T-helper 1 cell treated with Interleukin-12 subunit alpha and Interleukin-12 subunit beta and Interleukin-4 antibody, amounts not matched to agents 30 μg/mL and 1 μg/mL, for 36 hours (primary cell): ENCODE measurements at regions not wholly inside any gene's neighbourhood (a gene's known extent, or its start where the extent isn't known, plus 50 kb on each side); places are given as distances from the start of the nearest gene placed in this dataset.

Experiments
- H3K27ac Mint-ChIP-seq: one replicate; pipeline ENCODE4 v1.8.0; 2021; ENCODE audit warnings: mild to moderate bottlenecking, mixed read lengths
- H3K27me3 Mint-ChIP-seq: one replicate; pipeline ENCODE4 v1.8.0; 2021; ENCODE audit warnings: low read depth, mixed read lengths
- H3K36me3 Mint-ChIP-seq: one replicate; pipeline ENCODE4 v1.8.0; 2021; ENCODE audit warnings: low read depth, mixed read lengths
- H3K4me1 Mint-ChIP-seq: one replicate; pipeline ENCODE4 v1.8.0; 2021; ENCODE audit warnings: low read depth, mixed read lengths
- H3K4me3 Mint-ChIP-seq: one replicate; pipeline ENCODE4 v1.8.0; 2021; ENCODE audit warnings: mild to moderate bottlenecking, moderate library complexity, mixed read lengths
- H3K9me3 Mint-ChIP-seq: one replicate; pipeline ENCODE4 v1.8.0; 2021; ENCODE audit warnings: mixed read lengths

DNA sequence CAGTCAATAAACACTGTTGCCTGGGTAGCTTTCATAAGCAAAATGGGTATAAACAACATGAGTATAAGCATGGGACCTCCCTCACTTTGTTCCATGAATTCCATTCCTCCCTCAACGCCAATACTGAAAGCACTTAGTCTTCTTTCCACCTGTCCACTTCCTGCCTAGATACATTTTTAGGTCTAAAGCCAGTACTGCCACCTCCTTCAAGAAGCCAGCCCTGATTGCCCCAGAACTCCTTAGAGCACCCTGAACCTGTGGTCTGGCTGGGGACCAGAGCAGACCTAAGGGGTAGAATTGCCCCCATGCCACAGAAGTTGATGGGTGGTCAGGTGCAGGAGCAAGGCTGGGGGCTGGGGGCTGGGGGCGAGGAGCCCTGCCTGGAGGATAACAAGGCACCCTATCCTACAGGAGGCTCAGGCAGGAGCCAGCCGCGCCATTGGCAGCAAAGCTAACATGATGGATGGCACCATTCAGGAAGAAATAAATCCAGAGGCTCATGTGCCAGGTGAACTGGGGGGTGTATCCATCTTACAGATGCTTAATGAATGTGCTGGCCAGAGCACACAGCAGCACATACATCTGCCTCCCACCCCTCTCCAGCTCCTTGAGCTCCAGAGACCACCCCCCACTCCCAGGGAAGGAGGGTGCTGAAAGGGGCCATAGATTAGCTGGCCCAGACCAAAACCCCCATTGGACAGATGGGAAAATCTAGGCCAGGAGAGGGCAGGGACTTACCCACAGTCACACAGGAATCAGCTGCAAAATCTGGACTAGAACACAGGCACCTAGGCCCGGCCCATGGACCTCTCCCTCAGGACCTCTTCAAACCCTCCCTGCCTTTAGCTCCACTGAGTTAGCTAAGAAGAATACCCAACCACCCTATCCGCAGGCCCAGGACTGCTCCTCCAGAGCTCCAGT, 113.8 kb upstream of the LINGO1 start:
- no peaks in the 10 kb centered on the region for H3K27me3 Mint-ChIP-seq
- H3K27ac Mint-ChIP-seq = no peak overlapping the region
- no peaks in the 10 kb centered on the region for H3K36me3 Mint-ChIP-seq
- no peak overlapping the region for H3K4me3 Mint-ChIP-seq
- H3K4me1 Mint-ChIP-seq = no peaks in the 10 kb centered on the region
- no peaks in the 10 kb centered on the region for H3K9me3 Mint-ChIP-seq

- H3K27ac Mint-ChIP-seq = no peak overlapping the region
- H3K36me3 Mint-ChIP-seq = no peaks in the 10 kb centered on the region
- H3K4me3 Mint-ChIP-seq = no peak overlapping the region
- H3K4me1 Mint-ChIP-seq = no peaks in the 10 kb centered on the region
- no peaks in the 10 kb centered on the region for H3K9me3 Mint-ChIP-seq
- peaks cover 2% of the 10 kb centered on the region for H3K27me3 Mint-ChIP-seq
Measured at GRCh38 chr15:77744398-77744797, 111.7 kb upstream of the LINGO1 start.

DNA sequence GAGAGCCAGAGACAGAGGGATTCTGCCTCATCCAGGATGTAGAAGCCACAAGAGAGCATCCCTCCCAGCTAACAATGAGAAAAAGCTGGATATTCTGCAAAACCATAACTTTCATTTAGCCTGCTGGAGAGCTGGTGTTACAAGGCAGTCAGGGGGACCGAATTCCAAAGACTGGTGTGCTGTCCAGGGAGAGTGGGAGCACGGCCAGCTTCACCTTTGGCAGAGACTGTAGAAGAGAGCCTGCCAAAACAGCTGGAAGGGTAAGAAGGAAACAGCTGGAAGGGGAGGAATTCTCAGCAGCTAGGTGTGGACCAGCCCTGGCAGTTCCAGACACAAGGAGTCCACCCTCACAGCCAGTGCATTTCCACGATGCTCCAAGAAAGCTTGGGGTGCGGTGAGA, 109.9 kb upstream of the LINGO1 start:
- Mint-ChIP-seq H3K27ac (no peak overlapping the region), H3K9me3 (no peaks in the 10 kb centered on the region), H3K36me3 (no peaks in the 10 kb centered on the region), H3K4me1 (no peaks in the 10 kb centered on the region), H3K27me3 (peaks cover 8% of the 10 kb centered on the region), H3K4me3 (no peak overlapping the region)

- Mint-ChIP-seq H3K9me3 (no peaks in the 10 kb centered on the region), H3K27me3 (peaks cover 8% of the 10 kb centered on the region), H3K27ac (no peak overlapping the region), H3K4me3 (no peak overlapping the region), H3K36me3 (no peaks in the 10 kb centered on the region), H3K4me1 (no peaks in the 10 kb centered on the region)
Measured at GRCh38 chr15:77742127-77742526, 109.4 kb upstream of the LINGO1 start.

GRCh38 chr15:77741106-77741505, 108.4 kb upstream of the LINGO1 start:
- Mint-ChIP-seq H3K36me3 (no peaks in the 10 kb centered on the region), H3K4me1 (no peaks in the 10 kb centered on the region), H3K4me3 (no peak overlapping the region), H3K27ac (no peak overlapping the region), H3K9me3 (no peaks in the 10 kb centered on the region), H3K27me3 (peaks cover 8% of the 10 kb centered on the region)

DNA sequence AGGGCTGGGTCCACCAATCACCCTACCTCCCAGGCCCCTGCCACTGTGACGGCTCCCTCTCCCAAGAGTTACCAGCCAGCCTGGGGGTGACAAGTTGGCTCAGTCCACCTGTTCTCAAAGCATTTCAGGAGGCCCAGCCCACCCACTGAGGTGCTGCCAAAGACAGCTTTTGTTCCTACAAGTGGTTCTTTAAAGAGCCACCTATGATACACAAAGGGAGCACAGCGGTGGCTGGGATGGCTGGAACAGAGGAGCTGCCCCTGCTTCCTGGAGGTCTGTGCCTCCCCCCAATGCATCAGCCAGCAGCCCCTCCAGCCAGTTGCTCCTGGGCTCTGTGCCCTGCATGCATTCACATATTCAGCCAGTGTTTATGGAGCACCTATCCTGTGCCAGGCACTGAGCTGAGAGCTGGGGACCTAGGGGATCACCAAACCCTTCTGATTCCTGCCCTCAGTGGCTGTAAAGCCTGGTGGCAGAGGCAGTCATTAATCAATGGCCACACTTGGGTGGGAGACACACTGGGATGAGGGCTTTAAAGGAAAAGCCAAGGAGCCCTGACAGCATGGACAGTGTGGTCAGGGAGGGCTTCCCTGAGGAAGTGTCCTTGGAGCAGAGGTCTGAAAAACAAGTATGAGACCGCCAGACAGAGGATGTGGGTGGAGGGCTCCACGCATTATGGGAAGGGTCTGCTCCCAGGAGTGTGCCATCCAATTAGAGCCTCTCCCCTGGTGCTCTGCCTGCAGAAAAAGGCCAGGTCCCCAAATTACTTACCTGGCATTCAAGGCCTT, 107.1 kb upstream of the LINGO1 start:
- H3K27ac Mint-ChIP-seq = no peak overlapping the region
- H3K4me1 Mint-ChIP-seq = no peaks in the 10 kb centered on the region

GRCh38 chr15:77738441-77739302, 106.0 kb upstream of the LINGO1 start:
- Mint-ChIP-seq H3K27me3 (peaks cover 8% of the 10 kb centered on the region), H3K9me3 (no peaks in the 10 kb centered on the region), H3K4me3 (no peak overlapping the region), H3K4me1 (no peaks in the 10 kb centered on the region), H3K27ac (no peak overlapping the region), H3K36me3 (no peaks in the 10 kb centered on the region)

More for the DNA sequence above, 107.1 kb upstream of the LINGO1 start:
- no peak overlapping the region for H3K4me3 Mint-ChIP-seq
- H3K36me3 Mint-ChIP-seq = no peaks in the 10 kb centered on the region
- H3K27me3 Mint-ChIP-seq = peaks cover 8% of the 10 kb centered on the region
- H3K9me3 Mint-ChIP-seq = no peaks in the 10 kb centered on the region

GRCh38 chr15:77738038-77738370, 105.3 kb upstream of the LINGO1 start:
- H3K27ac Mint-ChIP-seq = no peak overlapping the region
- no peaks in the 10 kb centered on the region for H3K36me3 Mint-ChIP-seq
- no peaks in the 10 kb centered on the region for H3K4me1 Mint-ChIP-seq
- H3K9me3 Mint-ChIP-seq = no peaks in the 10 kb centered on the region
- H3K27me3 Mint-ChIP-seq = peaks cover 8% of the 10 kb centered on the region
- no peak overlapping the region for H3K4me3 Mint-ChIP-seq

GRCh38 chr15:77737238-77738037, 104.7 kb upstream of the LINGO1 start:
- Mint-ChIP-seq H3K36me3 (no peaks in the 10 kb centered on the region), H3K9me3 (no peaks in the 10 kb centered on the region), H3K4me3 (no peak overlapping the region), H3K27me3 (peaks cover 8% of the 10 kb centered on the region), H3K4me1 (no peaks in the 10 kb centered on the region), H3K27ac (no peak overlapping the region)

DNA sequence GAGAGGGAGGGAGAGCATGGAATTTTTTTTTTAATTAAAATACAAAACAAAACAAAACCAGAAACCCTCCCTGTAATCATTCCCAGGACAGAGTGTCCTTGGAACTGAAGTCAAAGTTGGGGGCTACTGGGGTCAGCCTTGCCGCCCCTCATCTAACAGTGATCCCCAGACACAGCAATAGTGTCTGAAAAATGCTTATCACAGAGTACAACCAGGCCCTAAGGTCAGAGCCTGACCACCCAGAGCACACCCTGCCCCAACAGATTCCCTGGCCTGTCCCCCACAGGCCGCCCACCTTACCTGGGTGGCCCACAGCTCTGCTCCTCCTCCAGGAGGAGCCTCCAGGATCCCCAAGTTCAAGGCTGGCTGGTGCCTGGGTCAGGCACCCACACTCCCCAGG, 101.6 kb upstream of the LINGO1 start:
- Mint-ChIP-seq H3K27me3 (peaks cover 6% of the 10 kb centered on the region), H3K36me3 (no peaks in the 10 kb centered on the region), H3K27ac (no peak overlapping the region), H3K4me3 (no peak overlapping the region), H3K9me3 (no peaks in the 10 kb centered on the region), H3K4me1 (no peaks in the 10 kb centered on the region)

DNA sequence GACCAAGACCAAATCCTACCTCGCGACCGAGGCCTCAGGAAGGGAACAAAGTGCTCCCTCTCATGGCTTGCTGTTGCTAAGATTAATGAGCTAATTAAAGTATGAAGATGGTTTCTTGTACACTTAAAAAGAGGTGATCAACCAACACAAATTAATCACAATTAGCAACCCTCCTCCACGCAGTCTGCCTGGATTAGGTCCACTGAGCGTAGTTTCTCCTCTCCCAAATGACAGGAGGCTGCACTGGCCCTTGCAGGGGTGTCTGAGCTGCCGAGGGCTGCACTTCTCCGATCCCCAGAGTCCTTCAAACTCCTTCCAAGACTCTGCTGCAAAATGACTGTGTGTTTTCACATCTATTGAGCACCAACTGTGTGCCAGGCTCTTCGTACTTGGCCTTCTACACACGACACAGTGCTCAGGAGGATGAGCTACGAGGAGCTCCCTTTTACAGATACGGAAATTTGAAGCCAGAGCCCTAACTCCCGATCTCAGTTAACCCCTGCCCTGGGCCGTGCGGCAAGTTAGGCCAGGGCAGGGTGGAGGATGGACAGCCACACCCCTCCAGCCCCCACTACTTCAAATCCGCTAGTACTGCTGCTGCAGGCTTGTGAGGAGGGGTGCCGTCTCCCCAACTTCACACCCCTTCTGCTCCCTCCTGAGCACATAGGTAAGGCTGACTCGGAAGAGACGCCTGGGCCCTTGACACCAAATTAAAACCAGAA, 101.0 kb upstream of the LINGO1 start:
- Mint-ChIP-seq H3K27ac (no peak overlapping the region), H3K36me3 (no peaks in the 10 kb centered on the region), H3K9me3 (no peaks in the 10 kb centered on the region), H3K4me1 (no peaks in the 10 kb centered on the region), H3K4me3 (no peak overlapping the region), H3K27me3 (peaks cover 3% of the 10 kb centered on the region)

GRCh38 chr15:77732514-77733335, 100.0 kb upstream of the LINGO1 start:
- H3K4me1 Mint-ChIP-seq = no peaks in the 10 kb centered on the region
- no peaks in the 10 kb centered on the region for H3K27me3 Mint-ChIP-seq
- H3K27ac Mint-ChIP-seq = no peak overlapping the region
- H3K36me3 Mint-ChIP-seq = no peaks in the 10 kb centered on the region
- H3K4me3 Mint-ChIP-seq = no peak overlapping the region
- H3K9me3 Mint-ChIP-seq = no peaks in the 10 kb centered on the region

DNA sequence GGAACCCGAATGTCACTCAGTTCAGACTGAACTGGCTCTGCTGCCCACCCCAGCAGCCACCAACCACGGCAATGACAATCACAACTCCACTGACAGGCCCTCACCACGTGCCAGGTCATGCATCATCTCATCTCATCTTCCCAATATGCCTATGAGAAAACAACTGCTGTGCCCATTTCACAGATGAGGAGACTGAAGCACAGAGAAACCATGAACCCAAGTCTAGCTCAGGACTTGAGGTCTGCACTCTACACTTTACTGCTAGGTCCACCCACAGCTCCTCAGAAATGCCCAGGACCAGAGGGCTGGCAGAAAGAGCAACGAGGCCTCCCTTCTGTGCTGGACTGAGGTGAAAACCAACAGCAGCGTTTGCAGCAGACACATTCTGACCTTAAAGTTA, 99.2 kb upstream of the LINGO1 start:
- Mint-ChIP-seq H3K36me3 (no peaks in the 10 kb centered on the region), H3K27ac (no peak overlapping the region), H3K4me1 (no peaks in the 10 kb centered on the region), H3K4me3 (no peak overlapping the region), H3K27me3 (no peaks in the 10 kb centered on the region), H3K9me3 (no peaks in the 10 kb centered on the region)
